ENCODE measurements at regions not wholly inside any gene's neighbourhood (a gene's known extent, or its start where the extent isn't known, plus 50 kb on each side); places are given as distances from the start of the nearest gene placed in this dataset.

DNA sequence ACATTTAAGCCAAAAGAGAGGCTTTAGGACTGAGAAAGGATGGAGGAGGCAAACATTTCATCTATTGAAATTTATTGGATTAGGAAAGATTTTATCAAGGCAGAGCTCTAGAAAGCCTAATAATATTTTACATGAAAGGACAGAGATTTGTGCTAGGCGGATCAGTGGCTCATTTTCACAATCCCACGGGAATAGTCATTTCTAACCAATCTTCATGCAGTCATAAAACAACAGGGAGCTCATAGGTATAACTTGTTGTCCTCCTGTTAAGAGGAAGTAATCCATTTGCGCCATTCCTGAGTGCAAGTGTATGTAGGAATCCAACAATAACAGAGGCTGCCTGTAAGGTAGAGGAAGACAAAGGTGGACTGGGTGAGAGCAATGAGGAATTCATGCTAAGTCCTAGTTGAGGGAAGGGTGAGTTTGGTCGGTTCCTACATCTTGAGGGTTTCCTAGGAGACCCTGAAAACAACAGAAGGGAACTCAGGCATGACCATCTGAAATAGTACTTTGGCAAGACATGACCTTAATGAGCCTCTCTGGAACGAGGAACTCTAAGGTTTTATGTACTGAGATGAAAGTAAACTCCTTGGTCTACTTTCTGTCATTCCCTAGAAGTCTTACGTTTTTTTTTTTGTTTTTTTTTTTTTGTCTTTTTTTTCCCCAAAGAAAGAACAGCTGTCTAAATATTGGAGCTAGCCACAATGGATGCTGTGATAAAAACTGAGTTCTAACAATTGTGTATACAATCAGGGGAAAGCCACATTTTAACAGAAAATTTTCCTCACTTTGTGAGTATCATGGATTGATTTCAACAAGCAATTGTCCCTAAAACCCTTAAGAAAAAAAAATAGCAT is 89.7 kb downstream of the GEMIN8 start:
- ATAC-seq (ENCODE audit: low FRiP score in 2 of 2) (no peak), DNase-seq (no peak)
- Histone ChIP-seq H3K27me3 (peaks cover 0 to 6% (median 0%) of the 10 kb centered on the region in 4 donors), H3K36me3 (no peaks in the 10 kb centered on the region), H3K9me3 (no peaks in the 10 kb centered on the region), H3K4me3 (no peak overlapping the region), H3K4me1 (peaks cover 0 to 17% (median 2%) of the 10 kb centered on the region in 4 donors), H3K27ac (no peak overlapping the region)
- WGBS, 2 donors: 34 to 53% methylated on average over 6 of the region's 6 CpGs
- TF ChIP-seq EP300 (IDR thresholded peaks at IDR 0.05) (no peak), POLR2A (IDR thresholded peaks at IDR 0.05) (no peak), POLR2AphosphoS5 (IDR thresholded peaks at IDR 0.05) (no peak)

- peak overlapping the region in 3 of 4 donors; percentile 11 to 65 (median 54) for H3K27ac ChIP-seq
- H3K4me1 ChIP-seq: peaks cover 0 to 17% (median 2%) of the 10 kb centered on the region in 4 donors
- H3K4me3 ChIP-seq: peak overlapping the region in 3 of 4 donors; percentile 44 to 65 (median 58)
- no peak for TF ChIP-seq POLR2AphosphoS5 (IDR thresholded peaks at IDR 0.05)
- TF ChIP-seq CTCF (IDR thresholded peaks at IDR 0.05): no peak
- no peak for TF ChIP-seq POLR2A (IDR thresholded peaks at IDR 0.05)
- TF ChIP-seq EP300 (IDR thresholded peaks at IDR 0.05): no peak
- ATAC-seq (ENCODE audit: low FRiP score in 2 of 2): no peak
- 15 to 52% methylated on average over 6 to 29 of the region's 29 CpGs for WGBS, 2 donors
- no peak for DNase-seq
- H3K36me3 ChIP-seq: no peaks in the 10 kb centered on the region
- no peaks in the 10 kb centered on the region for H3K9me3 ChIP-seq
- peaks cover 0 to 6% (median 0%) of the 10 kb centered on the region in 4 donors for H3K27me3 ChIP-seq
Observed at GRCh38 chrX:13938829-13939530, 90.7 kb downstream of the GEMIN8 start.

DNA sequence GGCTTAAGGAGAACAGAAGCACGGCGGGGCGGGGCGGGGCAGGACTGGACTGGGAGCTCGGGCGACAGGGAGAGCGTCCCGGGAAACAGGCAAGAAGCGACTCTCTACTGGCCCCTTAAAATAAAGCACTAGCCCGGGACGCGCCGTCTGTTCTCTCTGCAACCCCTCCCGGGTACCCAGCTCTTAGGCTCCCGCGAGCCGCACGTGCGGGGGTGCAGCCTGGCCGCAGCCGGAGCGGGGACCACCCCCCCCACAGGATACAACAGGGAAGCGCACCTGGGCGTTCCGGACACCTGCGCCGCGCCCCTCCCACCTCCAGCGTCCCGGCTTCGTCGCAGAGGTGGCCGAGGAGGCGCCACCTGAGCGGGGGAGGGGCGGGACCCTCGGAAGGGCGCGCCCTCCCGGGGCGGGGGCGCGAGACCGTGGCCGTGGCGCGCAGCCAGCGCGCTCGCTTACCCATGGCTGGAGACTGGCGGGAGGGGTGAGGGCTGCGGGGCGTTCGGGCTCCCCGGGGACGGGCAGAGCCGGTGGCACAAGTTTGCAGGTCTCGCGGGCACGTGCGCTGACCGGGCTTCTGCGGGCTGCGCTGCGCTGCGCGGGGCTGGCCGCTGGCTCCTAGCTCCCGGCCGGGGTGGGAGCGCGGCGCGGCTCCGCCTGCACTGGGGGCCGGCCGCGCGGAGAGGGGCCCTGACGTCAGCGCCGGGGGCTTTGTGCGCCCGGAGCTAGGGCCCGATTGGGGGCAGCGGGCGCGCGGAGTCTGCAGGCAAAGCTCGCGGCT is 91.5 kb downstream of the GEMIN8 start:
- DNase-seq (peak; percentile 26 to 88), ATAC-seq (ENCODE audit: low FRiP score in 2 of 2) (peak; percentile 44 to 71)
- TF ChIP-seq POLR2A (IDR thresholded peaks at IDR 0.05) (peak in 1 of 4 donors; percentile 22), POLR2AphosphoS5 (IDR thresholded peaks at IDR 0.05) (no peak)
- peaks cover 0 to 6% (median 0%) of the 10 kb centered on the region in 4 donors for H3K27me3 ChIP-seq
- H3K27ac ChIP-seq: peak overlapping the region; percentile 11 to 65 (median 54)
- H3K4me3 ChIP-seq: peak overlapping the region; percentile 16 to 65 (median 51)
- no peaks in the 10 kb centered on the region for H3K36me3 ChIP-seq
- no peaks in the 10 kb centered on the region for H3K9me3 ChIP-seq
- 5% methylated on average over 46 of the region's 91 CpGs; no CpG with 5 or more reads in 1 of the 2 donors for WGBS, 2 donors
- peaks cover 0 to 17% (median 2%) of the 10 kb centered on the region in 4 donors for H3K4me1 ChIP-seq

GRCh38 chrX:13937370-13938050 is 92.2 kb downstream of the GEMIN8 start:
- Histone ChIP-seq H3K27me3 (peaks cover 0 to 6% (median 0%) of the 10 kb centered on the region in 4 donors), H3K9me3 (no peaks in the 10 kb centered on the region), H3K36me3 (no peaks in the 10 kb centered on the region), H3K4me1 (peaks cover 0 to 17% (median 2%) of the 10 kb centered on the region in 4 donors), H3K4me3 (peak overlapping the region in 3 of 4 donors; percentile 44 to 65 (median 58)), H3K27ac (peak overlapping the region in 2 of 4 donors; percentile 54 to 65)
- DNase-seq: no peak
- ATAC-seq (ENCODE audit: low FRiP score in 2 of 2): peak in 1 of 2 donors; percentile 28
- WGBS, 2 donors: 12 to 29% methylated on average over 13 to 27 of the region's 27 CpGs
- TF ChIP-seq POLR2AphosphoS5 (IDR thresholded peaks at IDR 0.05): no peak
- TF ChIP-seq CTCF (IDR thresholded peaks at IDR 0.05): no peak
- TF ChIP-seq POLR2A (IDR thresholded peaks at IDR 0.05): no peak
- no peak for TF ChIP-seq EP300 (IDR thresholded peaks at IDR 0.05)

All from upper lobe of left lung (tissue), 6 donors.